UCSD-AML1 (cell line): ENCODE measurements at regions not wholly inside any gene's neighbourhood (a gene's known extent, or its start where the extent isn't known, plus 50 kb on each side); places are given as distances from the start of the nearest gene placed in this dataset.

Experiments
- DNase-seq: peaks from one replicate; lab custom pipeline; 2025; ENCODE audit not compliant: unreplicated experiment; lab: John Stamatoyannopoulos, UW

DNA sequence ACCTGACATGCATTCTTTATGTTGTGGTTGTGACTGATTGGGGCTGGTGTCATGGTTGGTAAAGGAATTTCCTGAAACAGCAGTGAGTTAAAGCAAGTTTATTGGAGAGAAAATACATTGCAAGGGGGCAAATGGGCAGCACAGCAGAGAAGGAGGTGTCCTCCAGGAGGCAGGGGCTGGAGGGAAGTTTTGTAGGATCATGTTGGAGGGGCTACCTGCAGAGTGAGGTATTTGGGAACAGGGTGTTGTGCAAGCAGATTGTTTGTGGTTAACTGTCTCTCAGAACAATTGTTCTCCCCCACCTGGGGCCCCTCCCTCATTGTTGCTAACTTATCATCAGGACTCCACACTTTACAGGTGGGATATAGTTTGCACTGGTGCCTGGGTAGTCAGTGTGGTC is 196.0 kb downstream of the NSUN3 start:
- no peak for DNase-seq

DNA sequence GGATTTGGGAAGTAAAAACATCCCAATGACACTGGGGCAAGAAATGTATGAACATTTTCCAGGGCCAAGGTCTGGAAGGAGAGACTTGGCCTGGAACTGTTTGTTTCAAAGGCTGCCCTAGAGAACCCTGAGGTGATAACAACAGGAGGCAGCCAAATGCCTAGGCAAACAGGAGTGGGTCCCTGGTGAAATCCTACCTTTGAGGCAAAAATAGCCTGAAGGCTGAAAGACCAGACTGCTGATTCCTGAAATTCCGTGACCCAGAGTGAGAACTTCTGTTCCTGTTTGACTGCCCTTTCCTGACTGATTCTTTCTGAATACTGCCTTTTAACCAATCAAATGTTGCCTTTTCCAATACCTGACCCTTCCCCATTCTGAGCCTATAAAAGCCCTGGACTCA is 196.4 kb downstream of the NSUN3 start:
- DNase-seq, result no peak

DNA sequence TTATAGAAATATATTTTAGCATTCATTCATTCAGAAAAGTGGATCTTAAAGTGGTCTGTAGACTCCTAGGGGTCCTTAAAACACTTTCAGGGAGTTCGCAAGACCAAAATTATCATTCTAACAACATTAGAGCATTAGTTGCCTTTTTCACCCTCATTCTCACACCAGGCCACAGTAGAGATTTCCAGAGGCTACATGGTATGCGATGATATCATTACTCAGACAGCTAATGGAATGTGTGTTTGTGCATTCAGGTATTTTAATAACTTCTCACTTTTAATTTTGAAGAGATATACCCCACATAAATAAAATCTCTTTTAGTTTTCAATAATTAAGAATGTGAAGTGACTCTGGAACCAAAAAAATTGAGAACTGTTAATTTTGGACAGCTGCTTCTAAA is 206.9 kb downstream of the NSUN3 start:
- DNase-seq, result no peak

DNA sequence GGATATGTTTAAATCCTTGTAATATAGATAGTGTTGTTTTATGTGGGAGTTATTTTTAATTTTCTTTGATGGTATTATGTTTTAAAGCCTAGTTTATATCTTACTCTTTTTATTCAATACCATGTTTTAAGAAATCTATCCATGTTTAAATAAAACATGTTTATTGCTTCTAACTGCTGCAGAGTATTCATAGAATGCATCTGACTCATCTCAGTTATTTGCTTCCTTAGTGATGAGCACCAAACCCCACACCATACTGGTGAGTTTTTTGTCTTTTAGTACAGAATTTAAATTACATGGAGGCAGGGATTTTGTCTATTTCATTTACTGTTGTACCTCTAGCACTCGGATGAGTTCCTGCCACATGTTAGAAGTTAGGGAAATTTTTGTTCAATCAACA is 209.2 kb downstream of the NSUN3 start:
- DNase-seq, result no peak

DNA sequence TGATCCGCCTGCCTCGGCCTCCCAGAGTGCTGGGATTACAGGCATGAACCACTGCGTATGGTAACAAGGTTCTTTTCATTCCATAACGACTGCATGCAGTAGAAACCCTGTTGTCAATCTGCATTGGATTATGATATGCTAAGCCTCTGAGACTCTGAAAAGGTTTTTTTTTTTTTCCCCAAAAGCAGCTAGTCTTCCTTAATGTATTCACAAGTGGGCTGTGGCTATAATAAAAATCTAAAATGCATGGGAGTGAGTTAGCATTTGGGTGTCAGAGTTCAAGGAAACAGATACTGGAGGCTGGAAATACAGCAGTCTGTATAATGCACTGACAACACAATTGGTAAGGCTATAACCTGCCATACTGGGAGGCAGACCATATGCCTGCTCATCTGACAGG is 218.1 kb downstream of the NSUN3 start:
- no peak for DNase-seq

GRCh38 chr3:94285872-94286271 is 223.0 kb downstream of the NSUN3 start:
- no peak for DNase-seq

DNA sequence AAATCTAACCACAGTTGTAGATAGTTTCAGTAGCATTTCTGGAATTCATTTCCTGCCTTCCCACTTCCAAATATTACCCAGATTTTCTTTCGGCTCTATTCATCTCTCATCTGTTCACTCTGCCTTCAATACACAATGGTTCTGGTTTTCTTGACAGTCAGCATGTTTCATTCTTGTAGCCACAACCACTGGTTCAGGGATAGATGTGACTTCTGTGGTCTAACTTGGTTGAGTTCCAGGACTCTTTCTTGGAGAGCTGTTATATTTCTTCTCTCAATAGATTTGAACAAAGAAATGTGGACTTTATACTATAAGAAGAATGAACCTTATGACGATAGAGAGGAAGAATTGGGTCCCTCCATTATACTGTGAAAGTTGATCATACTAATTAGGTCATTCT is 228.8 kb downstream of the NSUN3 start:
- DNase-seq, result no peak

GRCh38 chr3:94292151-94292550 is 229.3 kb downstream of the NSUN3 start:
- no peak for DNase-seq

DNA sequence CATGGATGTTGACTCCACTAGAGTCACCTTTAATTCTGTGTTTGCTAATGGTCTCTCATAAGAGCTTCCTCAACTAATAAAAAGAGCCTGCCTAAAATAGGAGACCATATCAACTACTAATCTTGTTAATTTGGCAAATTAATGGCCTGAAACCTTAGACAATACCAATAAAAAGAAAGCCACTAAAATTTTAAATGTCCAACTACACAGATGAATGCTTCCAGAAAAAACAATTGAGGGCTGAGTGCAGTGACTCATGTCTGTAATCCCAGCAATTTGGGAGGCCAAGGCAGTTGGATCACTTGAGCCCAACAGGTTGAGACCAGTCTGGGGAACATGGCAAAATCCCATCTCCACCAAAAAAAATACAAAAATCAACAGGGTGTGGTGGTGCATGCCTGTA is 230.9 kb downstream of the NSUN3 start:
- DNase-seq, result no peak

DNA sequence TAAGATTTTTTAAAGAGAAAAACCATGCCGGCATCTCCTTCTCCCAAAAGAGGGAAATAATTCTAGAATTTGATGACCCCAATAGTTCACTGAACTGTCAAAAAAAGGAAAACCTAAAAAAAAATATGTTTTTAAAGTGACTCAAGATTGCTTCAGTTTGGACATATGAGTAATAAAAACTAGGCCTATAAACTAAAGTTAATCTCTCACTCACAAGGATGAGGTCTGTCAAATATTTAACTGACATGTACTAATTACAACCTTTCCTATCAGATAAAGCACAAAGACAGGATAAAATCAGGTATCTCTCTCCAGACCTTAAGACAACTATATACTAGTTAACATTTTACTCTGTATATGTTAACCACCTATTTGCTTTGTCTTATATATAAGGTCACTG is 231.9 kb downstream of the NSUN3 start:
- no peak for DNase-seq

DNA sequence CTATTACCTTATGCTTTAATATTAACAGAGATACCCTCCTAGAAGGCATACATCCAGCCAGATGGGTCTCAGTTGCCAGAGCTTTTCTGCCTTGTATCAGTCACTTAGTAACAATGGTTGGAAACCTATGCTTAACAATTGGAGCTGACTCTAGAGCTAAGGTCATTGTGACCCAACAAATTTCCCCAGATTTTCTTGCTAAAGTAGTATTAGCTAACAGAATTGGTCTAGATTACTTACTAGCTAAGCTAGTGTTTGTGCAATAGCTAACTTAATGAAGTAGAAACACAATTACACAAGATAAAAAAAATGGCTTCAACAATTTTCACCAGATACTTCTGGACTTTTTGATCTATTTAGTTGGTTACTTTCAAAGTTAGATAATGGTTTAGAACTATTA is 236.9 kb downstream of the NSUN3 start:
- DNase-seq, result no peak

- DNase-seq, result no peak
These were observed 238.5 kb downstream of the NSUN3 start for GRCh38 chr3:94301366-94301765.

DNA sequence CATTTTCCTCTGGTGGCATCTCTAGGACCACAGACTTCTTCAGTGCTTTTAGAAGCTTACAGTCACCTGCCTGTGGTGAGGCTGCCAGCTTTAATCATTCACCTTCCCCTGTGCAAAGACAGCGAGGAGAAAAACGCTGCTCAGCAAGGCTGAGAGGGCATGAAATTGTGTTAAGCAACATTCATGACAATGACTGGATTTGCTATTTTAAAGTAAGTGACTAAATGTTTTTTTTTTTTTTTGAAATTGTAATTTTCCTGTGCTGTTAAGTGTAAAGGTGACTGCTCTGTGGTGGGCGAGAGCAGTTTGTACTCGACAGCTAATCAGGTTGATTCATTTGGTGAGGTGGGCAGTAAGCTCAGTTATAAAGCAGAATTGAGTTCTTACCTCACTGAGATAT is 240.4 kb downstream of the NSUN3 start:
- DNase-seq, result no peak

- DNase-seq, result no peak
These were observed 241.0 kb downstream of the NSUN3 start for GRCh38 chr3:94303897-94304296.

DNA sequence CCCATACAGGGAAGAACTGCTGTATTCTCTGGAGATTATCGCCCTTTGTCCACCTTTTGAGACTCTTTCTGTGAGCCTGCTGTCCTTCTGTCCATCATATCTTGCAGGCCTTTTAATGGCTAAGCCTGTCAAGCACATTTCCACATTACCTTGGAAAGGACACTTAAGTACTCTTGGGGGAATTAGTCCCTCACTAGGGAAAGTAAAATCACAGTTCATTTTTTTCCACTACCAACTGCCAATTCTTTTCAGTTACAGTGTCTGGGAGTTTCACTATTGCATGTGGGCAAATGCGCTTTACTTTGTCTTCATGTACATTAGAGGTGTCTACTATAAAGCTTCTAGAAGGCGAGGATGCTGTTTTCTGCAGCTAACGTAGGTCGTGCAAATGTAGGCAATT is 242.1 kb downstream of the NSUN3 start:
- no peak for DNase-seq

DNA sequence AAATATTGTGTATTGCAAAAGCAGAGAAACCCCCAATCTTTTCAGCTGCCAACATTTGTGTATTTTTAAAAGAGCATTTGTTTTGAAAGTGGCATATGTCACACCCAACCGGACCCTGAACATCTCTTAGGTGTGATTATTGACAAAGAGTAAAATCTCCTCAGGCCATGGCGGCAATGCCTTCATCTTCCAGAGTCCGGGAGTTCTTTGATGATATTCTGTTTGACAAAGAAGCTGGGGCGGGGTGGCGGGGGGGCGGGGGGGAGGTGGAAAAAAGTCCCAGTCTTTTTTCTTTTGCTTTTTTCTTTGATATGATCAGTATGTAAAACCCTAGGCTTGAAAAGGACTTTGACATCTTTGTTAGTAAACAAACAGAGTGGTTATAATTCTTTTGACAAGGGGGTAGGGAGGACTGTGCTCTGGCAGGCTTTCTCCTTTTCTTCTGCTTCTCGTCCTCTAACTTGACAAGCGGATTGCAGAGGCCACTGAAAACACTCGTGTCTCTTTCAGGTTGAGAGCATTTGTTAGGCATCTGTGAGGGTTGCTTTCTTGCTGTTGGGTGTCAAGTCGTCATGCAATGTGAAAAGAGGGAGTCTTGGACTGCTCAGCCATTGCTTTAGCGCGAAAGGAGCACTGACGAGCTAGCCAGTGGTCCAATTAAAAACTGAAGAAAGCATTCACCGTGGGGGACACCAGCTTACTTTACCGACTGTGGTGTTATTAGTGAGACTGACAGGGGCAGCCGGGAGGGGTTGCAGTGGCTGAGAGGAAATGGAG is 243.2 kb downstream of the NSUN3 start:
- no peak for DNase-seq

GRCh38 chr3:94307588-94307987 is 244.7 kb downstream of the NSUN3 start:
- no peak for DNase-seq

GRCh38 chr3:94308767-94309166 is 245.9 kb downstream of the NSUN3 start:
- no peak for DNase-seq

GRCh38 chr3:94310341-94311135 is 247.7 kb downstream of the NSUN3 start:
- DNase-seq, result no peak

- no peak for DNase-seq
These were observed 248.8 kb downstream of the NSUN3 start for GRCh38 chr3:94311651-94312050.

GRCh38 chr3:94314218-94314883 is 251.5 kb downstream of the NSUN3 start:
- DNase-seq, result no peak

- DNase-seq, result no peak
These were observed 254.2 kb downstream of the NSUN3 start for GRCh38 chr3:94317017-94317416.
